T-cell (primary cell): ENCODE measurements at regions not wholly inside any gene's neighbourhood (a gene's known extent, or its start where the extent isn't known, plus 50 kb on each side); places are given as distances from the start of the nearest gene placed in this dataset.
"Not testable (repeated sequence)": the region's sequence is repeated elsewhere in the genome, so short reads cannot be mapped to it uniquely, and the experiment has no call there.

Experiments used
- ATAC-seq, 4 experiments: fragments of 200-7000 bp in 3 of 4; fragments of 150-1000 bp in 1 of 4; cut with Tn5 transposase; replicated peaks in 1 of 4; 1 replicate in 3 of 4; 2 replicates in 1 of 4; pipeline ENCODE4 v1.10.0; 2021; ENCODE audit warnings: moderate library complexity in 3 of 4, mild to moderate bottlenecking in 2 of 4, moderate number of reproducible peaks in 1 of 4
- CTCF ChIA-PET, 2 donors: fragments of 300-600 bp; sonication (Branson Sonifier 250); formaldehyde crosslinking; loops; one replicate each; lab custom pipeline; 2022; ENCODE audit warnings: antibody characterized with exemption in 2 of 2; lab: Charles Lee
- POLR2A ChIA-PET, 2 donors: fragments of 300-600 bp; sonication (Branson Sonifier 250); formaldehyde crosslinking; loops; one replicate each; lab custom pipeline; 2022; ENCODE audit warnings: antibody characterized with exemption in 2 of 2; lab: Charles Lee
- DNase-seq, 35 experiments: peaks; one replicate each; pipeline versions ENCODE4 v3.0.0 to v3.0.0-alpha.2; 2013 to 2023
- H3K27ac ChIP-seq: one replicate; pipeline ENCODE4 v1.5.1; 2013; ENCODE audit warnings: low read length
- H3K27me3 ChIP-seq, 2 experiments: replicated peaks in 1 of 2; 1 replicate in 1 of 2; 2 replicates in 1 of 2; pipeline versions ENCODE4 v1.6.1 to v1.7.0; 2013; ENCODE audit warnings: low read length in 1 of 2, mixed read lengths in 1 of 2; ENCODE audit not compliant: control insufficient read depth in 2 of 2, insufficient read depth in 2 of 2; ENCODE audit errors: extremely low read depth in 1 of 2
- H3K36me3 ChIP-seq, 2 donors: 1 replicate in 1 of 2; 2 replicates in 1 of 2; pipeline versions ENCODE4 v1.6.1 to v1.7.0; 2013; ENCODE audit warnings: low read length in 1 of 2; ENCODE audit not compliant: control insufficient read depth in 2 of 2, insufficient read depth in 1 of 2; ENCODE audit errors: extremely low read depth in 1 of 2
- H3K4me1 ChIP-seq, 2 experiments: 1 replicate in 1 of 2; 2 replicates in 1 of 2; pipeline versions ENCODE4 v1.6.1 to v1.7.0; 2013; ENCODE audit warnings: low read length in 2 of 2, mixed read lengths in 1 of 2; ENCODE audit not compliant: insufficient read depth in 2 of 2, control insufficient read depth in 1 of 2; ENCODE audit errors: extremely low read depth in 1 of 2
- H3K4me3 ChIP-seq, 2 donors: 1 replicate in 1 of 2; 2 replicates in 1 of 2; pipeline versions ENCODE4 v1.5.1 to v1.7.0; 2013; ENCODE audit warnings: mild to moderate bottlenecking in 2 of 2, low read length in 1 of 2, moderate library complexity in 1 of 2; ENCODE audit not compliant: control insufficient read depth in 1 of 2; ENCODE audit errors: extremely low read depth in 1 of 2
- H3K9me3 ChIP-seq: 2 replicates; pipeline ENCODE4 v1.7.0; 2013
- H3K27ac Mint-ChIP-seq, 2 donors: one replicate each; pipeline ENCODE4 v1.8.0; 2020 to 2021; ENCODE audit warnings: mild to moderate bottlenecking in 2 of 2, mixed read lengths in 2 of 2
- H3K27me3 Mint-ChIP-seq, 2 donors: one replicate each; pipeline ENCODE4 v1.8.0; 2021 to 2022; ENCODE audit warnings: mixed read lengths in 2 of 2
- H3K36me3 Mint-ChIP-seq: one replicate; pipeline ENCODE4 v1.8.0; 2021; ENCODE audit warnings: mixed read lengths
- H3K4me1 Mint-ChIP-seq, 3 donors: one replicate each; pipeline ENCODE4 v1.8.0; 2020 to 2022; ENCODE audit warnings: mixed read lengths in 3 of 3, mild to moderate bottlenecking in 1 of 3
- H3K4me3 Mint-ChIP-seq, 3 donors: one replicate each; pipeline ENCODE4 v1.8.0; 2020 to 2022; ENCODE audit warnings: mild to moderate bottlenecking in 3 of 3, mixed read lengths in 3 of 3, moderate library complexity in 3 of 3
- H3K9me3 Mint-ChIP-seq, 3 donors: one replicate each; pipeline ENCODE4 v1.8.0; 2020 to 2022; ENCODE audit warnings: mixed read lengths in 3 of 3
- WGBS: methylation state at CpG from one replicate; pipeline ENCODE4 v1.1.5; 2013; ENCODE audit warnings: missing lambda C conversion rate; ENCODE audit not compliant: insufficient coverage; 5-methylcytosine and 5-hydroxymethylcytosine counted together

DNA sequence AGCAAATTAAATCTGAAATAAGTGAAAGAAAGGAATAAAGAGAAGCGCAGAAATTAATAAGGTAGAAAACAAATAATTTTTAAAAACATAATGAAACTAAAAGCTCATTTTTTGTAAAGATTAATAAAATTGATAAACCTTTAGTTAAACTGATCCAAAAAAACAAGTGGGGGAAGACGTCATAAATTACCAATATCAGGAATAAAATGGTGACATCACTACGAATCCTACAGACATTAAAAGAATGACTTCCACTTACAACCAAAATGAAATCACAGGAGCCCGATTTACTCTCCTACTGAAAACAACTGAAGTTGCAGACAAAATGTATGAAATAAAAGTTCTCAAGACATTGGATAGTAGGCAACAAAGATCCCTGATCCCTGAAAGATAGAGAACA lies 68.1 kb upstream of the IFFO2 start:
- CTCF ChIA-PET: no interaction called here
- DNase-seq (no peak), ATAC-seq (no peak)
- H3K4me1 Mint-ChIP-seq: peaks cover 3 to 6% (median 3%) of the 10 kb centered on the region in 3 donors
- H3K36me3 Mint-ChIP-seq: no peaks in the 10 kb centered on the region
- Histone ChIP-seq H3K27me3 (peaks cover 9 to 22% of the 10 kb centered on the region in 2 experiments), H3K4me3 (no peak overlapping the region), H3K36me3 (no peaks in the 10 kb centered on the region), H3K4me1 (peaks cover 0 to 3% of the 10 kb centered on the region in 2 experiments), H3K9me3 (no peaks in the 10 kb centered on the region), H3K27ac (no peak overlapping the region)
- H3K9me3 Mint-ChIP-seq: peaks cover 5 to 11% (median 11%) of the 10 kb centered on the region in 3 donors
- POLR2A ChIA-PET: interaction anchor here in 1 of 2 donors (0.9 kb wide), 1 partner anchor 14 kb away, joined by 3 read pairs; no protein-coding TSS in a partner anchor
- no peak overlapping the region for H3K4me3 Mint-ChIP-seq
- WGBS: no CpG with 5 or more reads among the region's 4 CpGs
- H3K27ac Mint-ChIP-seq: no peak overlapping the region
- peaks cover 4 to 8% of the 10 kb centered on the region in 2 donors for H3K27me3 Mint-ChIP-seq

- Histone ChIP-seq H3K36me3 (no peaks in the 10 kb centered on the region), H3K4me3 (no peak overlapping the region), H3K4me1 (peaks cover 0 to 3% of the 10 kb centered on the region in 2 experiments), H3K9me3 (no peaks in the 10 kb centered on the region), H3K27ac (no peak overlapping the region), H3K27me3 (peaks cover 6 to 20% of the 10 kb centered on the region in 2 experiments)
- no CpG with 5 or more reads among the region's 2 CpGs for WGBS
- Mint-ChIP-seq H3K4me1 (peaks cover 3 to 6% (median 3%) of the 10 kb centered on the region in 3 donors), H3K27ac (no peak overlapping the region), H3K9me3 (peaks cover 5 to 11% (median 11%) of the 10 kb centered on the region in 3 donors), H3K4me3 (no peak overlapping the region), H3K36me3 (no peaks in the 10 kb centered on the region), H3K27me3 (peaks cover 4 to 12% of the 10 kb centered on the region in 2 donors)
- CTCF ChIA-PET: interaction anchor here in 1 of 2 donors (0.6 kb wide), 1 partner anchor 25 kb away, joined by 3 read pairs; no protein-coding TSS in a partner anchor
- no peak for DNase-seq
- ATAC-seq: no peak
- POLR2A ChIA-PET: no interaction called here
These were observed 67.3 kb upstream of the IFFO2 start for GRCh38 chr1:19023787-19024186.

GRCh38 chr1:19021845-19022244 lies 65.4 kb upstream of the IFFO2 start:
- Histone ChIP-seq H3K4me1 (no peaks in the 10 kb centered on the region), H3K4me3 (no peak overlapping the region), H3K27me3 (peaks cover 3 to 15% of the 10 kb centered on the region in 2 experiments), H3K36me3 (no peaks in the 10 kb centered on the region), H3K27ac (no peak overlapping the region), H3K9me3 (no peaks in the 10 kb centered on the region)
- no CpG with 5 or more reads among the region's 2 CpGs for WGBS
- Mint-ChIP-seq H3K27ac (no peak overlapping the region), H3K4me1 (no peaks in the 10 kb centered on the region), H3K4me3 (no peak overlapping the region), H3K36me3 (no peaks in the 10 kb centered on the region), H3K27me3 (peaks cover 4 to 12% of the 10 kb centered on the region in 2 donors), H3K9me3 (peaks cover 5 to 11% (median 11%) of the 10 kb centered on the region in 3 donors)
- DNase-seq (no peak), ATAC-seq (no peak)
- ChIA-PET CTCF (no interaction called here), POLR2A (no interaction called here)

DNA sequence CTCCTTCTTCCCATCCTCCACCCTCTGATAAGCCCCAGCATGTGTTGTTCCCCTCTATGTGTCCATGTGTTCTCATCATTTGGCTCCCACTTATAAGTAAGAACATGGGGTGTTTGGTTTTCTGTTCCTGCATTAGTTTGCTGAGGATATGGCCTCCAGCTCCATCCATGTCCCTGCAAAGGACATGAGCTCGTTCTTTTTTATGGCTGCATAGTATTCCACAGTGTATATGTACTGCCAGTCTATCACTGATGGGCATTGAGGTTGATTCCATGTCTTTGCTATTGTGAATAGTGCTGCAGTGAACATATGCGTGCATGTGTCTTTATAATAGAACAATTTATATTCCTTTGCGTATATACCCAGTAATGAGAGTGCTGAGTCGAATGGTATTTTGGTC lies 62.8 kb upstream of the IFFO2 start:
- H3K27me3 ChIP-seq, H3K4me1 ChIP-seq, H3K36me3 ChIP-seq, ATAC-seq, H3K36me3 Mint-ChIP-seq, H3K4me3 Mint-ChIP-seq, CTCF ChIA-PET, DNase-seq, H3K9me3 Mint-ChIP-seq, H3K27ac ChIP-seq, H3K4me3 ChIP-seq, H3K4me1 Mint-ChIP-seq, POLR2A ChIA-PET, H3K9me3 ChIP-seq: not testable (repeated sequence)
- 100% methylated on average over 1 of the region's 4 CpGs for WGBS
- Mint-ChIP-seq H3K27ac (peak overlapping the region in 1 of 2 donors; percentile 60), H3K27me3 (peaks cover 0 to 12% of the 10 kb centered on the region in 2 donors)

DNA sequence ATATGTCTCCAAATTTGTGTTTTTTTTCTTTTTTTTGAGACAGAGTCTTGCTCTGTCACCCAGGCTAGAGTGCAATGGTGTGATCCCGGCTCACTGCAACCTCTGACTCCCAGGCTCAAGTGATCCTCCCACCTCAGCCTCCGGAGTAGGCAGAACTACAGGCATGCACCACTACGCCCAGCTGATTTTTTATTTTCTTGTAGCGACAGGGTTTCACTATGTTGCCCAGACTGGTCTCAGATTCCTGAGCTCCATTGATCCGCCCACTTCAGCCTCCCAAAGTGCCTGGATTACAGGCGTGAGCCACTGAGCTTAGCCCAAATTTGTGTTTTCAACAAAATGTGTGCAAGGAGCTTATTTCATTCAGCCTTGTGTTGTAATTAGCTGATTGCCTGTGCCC lies 59.0 kb upstream of the IFFO2 start:
- peaks cover 0 to 8% of the 10 kb centered on the region in 2 experiments for H3K4me1 ChIP-seq
- H3K4me3 ChIP-seq: no peak overlapping the region
- ChIA-PET POLR2A (no interaction called here), CTCF (no interaction called here)
- H3K9me3 ChIP-seq: no peaks in the 10 kb centered on the region
- Mint-ChIP-seq H3K36me3 (no peaks in the 10 kb centered on the region), H3K9me3 (no peaks in the 10 kb centered on the region), H3K4me3 (no peak overlapping the region), H3K27me3 (peaks cover 0 to 12% of the 10 kb centered on the region in 2 donors), H3K27ac (no peak overlapping the region), H3K4me1 (peaks cover 14 to 17% (median 16%) of the 10 kb centered on the region in 3 donors)
- peaks cover 0 to 3% of the 10 kb centered on the region in 2 experiments for H3K27me3 ChIP-seq
- DNase-seq: no peak
- no peak for ATAC-seq
- 88% methylated on average over 5 of the region's 6 CpGs for WGBS
- no peaks in the 10 kb centered on the region for H3K36me3 ChIP-seq
- no peak overlapping the region for H3K27ac ChIP-seq

- CTCF ChIA-PET: no interaction called here
- peaks cover 21 to 23% (median 23%) of the 10 kb centered on the region in 3 donors for H3K4me1 Mint-ChIP-seq
These were observed 58.3 kb upstream of the IFFO2 start for GRCh38 chr1:19014765-19015164.

More at GRCh38 chr1:19014765-19015164, 58.3 kb upstream of the IFFO2 start:
- H3K27me3 ChIP-seq: peaks cover 0 to 3% of the 10 kb centered on the region in 2 experiments
- H3K36me3 ChIP-seq: no peaks in the 10 kb centered on the region
- ATAC-seq (no peak), DNase-seq (no peak)
- Mint-ChIP-seq H3K36me3 (no peaks in the 10 kb centered on the region), H3K27me3 (peaks cover 0 to 8% of the 10 kb centered on the region in 2 donors), H3K27ac (no peak overlapping the region), H3K4me3 (no peak overlapping the region), H3K9me3 (no peaks in the 10 kb centered on the region)
- peaks cover 0 to 15% of the 10 kb centered on the region in 2 experiments for H3K4me1 ChIP-seq
- no peak overlapping the region for H3K27ac ChIP-seq
- no CpG with 5 or more reads among the region's 7 CpGs for WGBS
- no peaks in the 10 kb centered on the region for H3K9me3 ChIP-seq
- POLR2A ChIA-PET: no interaction called here
- H3K4me3 ChIP-seq: no peak overlapping the region
